Stomach (tissue), 4 donors: ENCODE measurements at regions not wholly inside any gene's neighbourhood (a gene's known extent, or its start where the extent isn't known, plus 50 kb on each side); places are given as distances from the start of the nearest gene placed in this dataset.

Experiments used
- EP300 ChIP-seq: sonication (generic); formaldehyde crosslinking; IDR thresholded peaks from one replicate; pipeline ENCODE4 v1.6.1; 2017; ENCODE audit warnings: antibody characterized with exemption
- POLR2A ChIP-seq, 4 donors: fragments of 450-650 bp; IDR thresholded peaks; one replicate each; pipeline ENCODE4 v1.6.1; 2016; ENCODE audit warnings: antibody characterized with exemption in 4 of 4, control low read depth in 2 of 4, mild to moderate bottlenecking in 1 of 4, moderate library complexity in 1 of 4
- POLR2AphosphoS5 ChIP-seq, 3 donors: sonication (generic); formaldehyde crosslinking; IDR thresholded peaks; one replicate each; pipeline ENCODE4 v1.6.1; 2016; ENCODE audit warnings: antibody characterized with exemption in 3 of 3
- TF ChIP-seq, protein P1 (sequence below), 7 experiments: fragments of 450-650 bp in 4 of 7; fragments of 200-600 bp in 3 of 7; sonication (generic) in 3 of 7; IDR thresholded peaks; one replicate each; pipeline ENCODE4 v1.5.1; 2016 to 2019; ENCODE audit warnings: antibody characterized with exemption in 7 of 7, control low read depth in 2 of 7, mild to moderate bottlenecking in 1 of 7

DNA sequence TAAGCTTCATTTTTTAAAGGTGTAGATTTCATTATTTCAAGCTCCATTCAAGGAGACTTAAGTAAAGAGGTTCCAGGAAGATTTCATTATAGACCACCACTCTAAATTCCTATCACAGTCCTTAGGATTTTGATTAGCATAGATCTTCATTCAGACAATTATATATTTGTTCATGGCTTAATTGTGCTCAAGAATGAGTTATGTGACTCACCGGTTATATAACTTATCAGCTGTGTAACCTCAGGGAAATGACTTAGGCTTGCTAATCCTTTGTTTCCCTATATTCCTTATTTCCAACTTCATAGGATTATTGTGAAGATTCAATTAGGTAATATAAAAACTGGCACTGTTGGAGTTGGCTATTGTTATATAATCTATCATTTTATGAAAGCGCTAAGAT lies 632.8 kb upstream of the SPRY2 start:
- no peak for TF ChIP-seq POLR2A (IDR thresholded peaks at IDR 0.05)
- no peak for TF ChIP-seq POLR2AphosphoS5 (IDR thresholded peaks at IDR 0.05)
- TF ChIP-seq, protein P1, sequence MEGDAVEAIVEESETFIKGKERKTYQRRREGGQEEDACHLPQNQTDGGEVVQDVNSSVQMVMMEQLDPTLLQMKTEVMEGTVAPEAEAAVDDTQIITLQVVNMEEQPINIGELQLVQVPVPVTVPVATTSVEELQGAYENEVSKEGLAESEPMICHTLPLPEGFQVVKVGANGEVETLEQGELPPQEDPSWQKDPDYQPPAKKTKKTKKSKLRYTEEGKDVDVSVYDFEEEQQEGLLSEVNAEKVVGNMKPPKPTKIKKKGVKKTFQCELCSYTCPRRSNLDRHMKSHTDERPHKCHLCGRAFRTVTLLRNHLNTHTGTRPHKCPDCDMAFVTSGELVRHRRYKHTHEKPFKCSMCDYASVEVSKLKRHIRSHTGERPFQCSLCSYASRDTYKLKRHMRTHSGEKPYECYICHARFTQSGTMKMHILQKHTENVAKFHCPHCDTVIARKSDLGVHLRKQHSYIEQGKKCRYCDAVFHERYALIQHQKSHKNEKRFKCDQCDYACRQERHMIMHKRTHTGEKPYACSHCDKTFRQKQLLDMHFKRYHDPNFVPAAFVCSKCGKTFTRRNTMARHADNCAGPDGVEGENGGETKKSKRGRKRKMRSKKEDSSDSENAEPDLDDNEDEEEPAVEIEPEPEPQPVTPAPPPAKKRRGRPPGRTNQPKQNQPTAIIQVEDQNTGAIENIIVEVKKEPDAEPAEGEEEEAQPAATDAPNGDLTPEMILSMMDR (IDR thresholded peaks at IDR 0.05): no peak
- TF ChIP-seq EP300: no peak
